ENCODE measurements at regions not wholly inside any gene's neighbourhood (a gene's known extent, or its start where the extent isn't known, plus 50 kb on each side); places are given as distances from the start of the nearest gene placed in this dataset.
"Not testable (repeated sequence)": the region's sequence is repeated elsewhere in the genome, so short reads cannot be mapped to it uniquely, and the experiment has no call there.

DNA sequence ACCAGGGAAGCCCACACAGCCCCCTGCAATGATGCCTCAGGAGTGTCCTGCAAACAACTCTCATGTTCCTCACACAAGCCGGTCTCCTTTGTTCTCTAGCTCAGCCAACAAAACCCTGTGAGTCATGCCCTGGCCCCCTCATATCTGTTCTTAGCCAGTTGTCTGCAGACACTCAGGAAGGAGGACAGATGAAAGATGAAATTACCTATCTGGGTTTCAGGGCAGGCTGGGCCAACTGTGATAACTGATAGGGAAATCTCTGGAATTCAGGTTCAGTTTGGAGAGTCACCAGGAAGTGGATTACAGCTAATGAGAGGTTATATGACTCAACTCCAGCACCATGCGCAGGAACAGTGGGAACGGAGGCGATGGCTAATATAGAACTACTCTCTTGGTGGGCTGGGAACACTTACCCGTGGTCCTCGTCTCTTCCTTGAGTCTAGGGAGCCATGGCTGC, 352.0 kb upstream of the ADAMTS9 start:
- no peak for DNase-seq

DNA sequence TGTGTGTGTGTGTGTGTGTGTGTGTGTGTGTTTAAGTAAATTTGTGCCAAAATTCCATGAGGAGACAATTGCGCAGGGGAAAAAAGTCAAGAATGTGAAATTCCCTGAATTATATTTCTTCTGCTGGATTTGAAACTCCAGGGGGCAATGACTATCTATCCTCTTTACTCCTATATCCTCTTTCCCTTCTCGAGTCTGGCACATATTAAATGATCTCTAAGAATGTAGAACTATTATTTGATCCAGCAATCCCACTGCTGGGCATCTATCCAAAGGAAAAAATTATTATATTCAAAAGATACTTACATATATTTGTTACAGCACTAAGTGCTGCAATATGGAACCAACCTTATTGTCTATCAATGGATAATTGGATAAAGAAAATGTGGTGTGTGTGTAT, 350.1 kb upstream of the ADAMTS9 start:
- no peak for DNase-seq

DNA sequence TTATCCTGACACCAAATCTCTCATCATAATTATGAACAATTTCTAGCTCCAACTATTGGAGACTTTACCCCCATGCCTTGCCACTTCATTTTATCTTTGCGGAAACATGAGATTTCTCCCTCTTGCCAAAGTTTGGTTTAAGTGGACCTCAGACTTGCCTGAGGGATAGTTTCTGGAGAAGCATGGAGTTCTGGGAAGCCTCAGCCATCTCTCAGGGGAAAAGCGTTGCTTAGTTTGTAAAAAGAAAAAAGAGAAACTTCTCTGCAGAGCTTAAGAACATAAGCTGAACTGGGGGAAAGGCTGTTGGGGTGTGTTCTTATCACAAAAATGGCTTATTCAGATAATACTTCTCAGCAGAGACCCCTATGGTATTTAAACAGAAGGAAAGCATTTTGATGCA, 347.4 kb upstream of the ADAMTS9 start:
- no peak for DNase-seq

DNA sequence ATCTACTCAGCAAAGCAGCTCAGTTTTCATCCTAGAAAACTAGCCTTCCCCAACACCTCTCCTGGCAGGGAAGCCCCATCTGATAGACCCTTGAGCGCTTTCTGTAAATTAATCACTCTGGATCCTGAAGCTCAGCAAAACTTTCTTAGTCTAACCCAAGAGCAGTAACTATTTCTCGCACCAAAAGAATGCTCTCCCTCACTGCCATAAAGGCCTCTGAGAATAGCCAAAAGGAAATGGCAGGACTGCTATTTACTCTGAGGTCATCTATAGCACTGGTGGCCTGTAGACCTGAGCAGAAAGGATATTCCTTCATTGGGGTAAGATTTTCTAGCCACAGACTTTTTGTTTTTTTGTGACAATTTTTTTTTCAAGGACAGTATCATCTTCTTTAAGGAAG, 345.8 kb upstream of the ADAMTS9 start:
- DNase-seq: no peak

DNA sequence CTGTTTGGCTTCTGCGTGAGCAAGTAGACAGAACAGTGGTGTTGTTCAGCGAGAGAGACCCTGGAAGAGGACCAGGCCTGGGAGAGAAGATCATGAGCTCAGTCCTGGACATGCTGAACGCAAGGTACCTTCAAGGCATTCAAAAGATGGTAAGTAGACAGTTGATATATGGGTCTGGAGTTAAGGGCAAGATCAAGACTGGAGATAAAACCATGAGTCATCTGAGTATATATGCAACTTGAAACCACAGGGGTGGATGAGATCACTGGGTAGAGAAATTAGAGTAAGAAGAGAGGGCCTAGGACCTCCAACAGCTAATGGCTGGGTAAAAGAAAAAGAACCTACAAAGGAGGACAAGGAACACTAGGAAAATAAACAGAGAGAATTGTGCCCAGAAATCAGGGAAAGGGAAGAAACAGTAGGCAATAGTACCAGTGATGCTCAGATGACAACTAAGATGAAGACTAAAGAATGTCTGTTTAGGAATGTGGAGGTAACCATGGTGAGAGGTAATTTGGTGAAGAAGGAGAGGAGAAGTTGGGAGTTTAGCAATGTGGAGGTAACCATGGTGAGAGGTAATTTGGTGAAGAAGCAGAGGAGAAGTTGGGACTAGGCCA, 343.2 kb upstream of the ADAMTS9 start:
- DNase-seq: no peak

DNA sequence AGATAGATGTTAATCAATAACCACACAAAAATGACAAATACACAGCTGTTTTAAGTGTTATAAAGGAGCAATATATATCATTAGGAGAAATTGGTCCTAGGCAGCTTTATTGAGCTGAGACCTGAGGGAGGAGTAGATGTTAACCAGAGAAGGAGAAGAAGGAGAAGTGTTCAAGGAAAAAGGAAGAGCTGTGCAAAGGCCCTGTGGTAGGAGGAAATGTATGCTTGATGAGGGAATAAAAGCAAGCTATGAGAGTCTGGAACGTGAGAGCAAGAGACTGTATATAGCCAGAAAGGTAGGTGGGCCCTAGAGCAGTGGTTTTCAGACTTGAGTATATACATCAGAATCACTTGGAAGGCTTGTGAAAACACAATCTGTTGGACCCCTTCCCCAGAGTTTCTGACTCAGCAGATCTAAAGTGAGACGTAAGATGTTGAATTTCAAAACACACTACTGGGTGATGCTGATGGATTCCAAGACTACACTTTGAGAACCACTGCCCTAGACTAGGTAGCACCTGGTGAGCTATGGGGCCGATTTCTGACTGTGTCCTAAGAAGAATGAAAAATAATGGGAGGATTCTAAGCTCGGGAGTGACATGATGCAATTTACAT, 342.3 kb upstream of the ADAMTS9 start:
- no peak for DNase-seq

DNA sequence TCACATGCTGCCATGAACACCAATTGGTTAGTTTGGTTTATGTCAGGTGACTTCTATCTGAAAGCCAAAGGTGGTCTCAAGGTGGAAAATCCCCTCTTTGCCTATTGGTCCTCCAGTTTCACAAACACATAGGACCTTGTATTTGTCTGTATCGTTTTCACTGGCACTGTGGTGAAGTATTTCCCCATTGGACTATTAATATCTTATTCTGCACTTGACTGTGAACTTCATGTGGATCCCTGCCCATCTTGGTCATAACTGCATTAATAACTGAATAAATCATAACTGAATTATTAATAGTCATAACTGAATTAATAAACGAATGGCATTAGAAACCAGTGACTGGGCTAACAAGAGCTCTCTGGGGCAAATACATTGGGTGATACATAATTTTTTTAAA, 341.3 kb upstream of the ADAMTS9 start:
- DNase-seq: no peak

DNA sequence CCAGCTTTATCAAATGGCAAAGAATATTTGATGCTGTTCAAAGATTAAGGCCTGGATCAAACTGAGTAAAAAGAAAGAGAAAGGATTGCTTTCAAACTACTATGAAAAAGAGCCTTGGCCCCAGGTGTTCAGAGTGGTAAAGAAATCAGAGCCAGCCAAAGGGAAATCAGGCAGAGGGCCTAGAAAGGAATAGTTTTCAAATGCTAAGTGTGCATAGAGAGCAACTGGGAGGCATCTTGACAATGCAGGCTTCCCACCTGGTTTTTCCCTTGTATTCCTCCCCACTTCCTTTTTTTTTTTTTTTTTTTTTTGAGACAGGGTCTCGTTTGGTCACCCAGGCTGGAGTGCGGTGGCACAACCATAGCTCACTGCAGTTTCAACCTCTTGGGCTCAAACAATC, 340.2 kb upstream of the ADAMTS9 start:
- no peak for DNase-seq

GRCh38 chr3:65027335-65027734, 339.5 kb upstream of the ADAMTS9 start:
- no peak for DNase-seq

- DNase-seq: no peak
Observed at GRCh38 chr3:65026151-65026550, 338.4 kb upstream of the ADAMTS9 start.

DNA sequence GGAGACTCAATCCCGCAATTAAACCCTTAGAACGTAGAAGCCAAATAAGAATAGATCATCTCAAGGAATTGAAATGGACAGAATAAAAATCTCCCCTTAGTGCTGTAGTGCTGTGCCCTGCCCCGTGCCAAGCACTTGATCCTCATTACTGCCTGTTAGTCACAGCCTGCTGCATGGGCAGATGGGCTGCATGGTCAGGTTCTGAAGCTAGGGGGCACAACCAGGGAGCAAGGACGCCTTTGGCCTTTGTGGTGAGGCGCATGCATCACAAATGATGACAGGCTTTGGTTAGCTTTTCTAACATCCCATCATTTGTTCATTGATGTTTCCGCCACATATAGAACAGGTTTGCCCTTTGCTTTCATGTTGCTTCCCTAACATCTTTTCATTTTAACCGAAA, 336.3 kb upstream of the ADAMTS9 start:
- DNase-seq: no peak

DNA sequence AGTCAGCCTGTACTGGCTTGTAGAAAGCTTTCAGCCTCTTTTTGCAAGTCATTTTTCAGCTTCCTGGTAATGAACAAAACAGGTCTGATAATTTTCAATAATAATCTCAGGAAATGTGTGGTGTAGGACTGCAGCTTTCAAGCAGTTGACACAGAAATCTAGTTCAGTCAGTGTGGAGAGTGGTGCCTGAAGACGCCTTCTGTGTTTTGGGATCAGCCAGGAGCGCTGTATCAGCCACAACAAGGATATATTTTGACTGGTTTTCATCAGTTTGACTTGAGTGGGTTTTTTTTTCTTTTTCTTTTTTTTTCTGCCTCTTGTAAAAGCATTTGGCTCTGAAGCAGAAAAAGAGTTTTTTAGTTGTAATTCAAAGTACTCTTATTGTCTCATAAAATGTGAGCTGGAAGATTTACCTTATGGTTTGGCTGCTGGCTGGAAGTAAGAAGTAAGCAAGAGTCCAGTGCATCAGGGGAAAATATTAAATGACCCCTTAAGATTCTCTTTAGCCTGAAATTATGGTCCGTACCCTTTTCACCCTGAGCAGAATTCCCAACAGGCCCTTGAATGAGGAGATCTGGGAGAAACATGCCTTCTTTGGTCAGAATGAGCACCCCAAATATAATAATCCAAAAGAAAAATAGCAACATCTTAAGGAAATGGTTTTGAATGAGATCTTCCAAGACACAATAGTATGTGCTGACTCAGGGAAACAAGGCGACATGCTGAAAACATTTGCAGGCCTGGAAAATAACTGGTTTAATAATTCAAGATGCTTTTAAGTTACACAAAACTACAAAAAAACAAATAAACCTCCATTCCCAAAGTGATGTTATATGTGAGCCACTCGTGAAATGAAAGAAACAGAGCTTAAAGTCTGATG, 332.7 kb upstream of the ADAMTS9 start:
- DNase-seq: no peak

- no peak for DNase-seq
Observed at GRCh38 chr3:65019443-65020055, 331.7 kb upstream of the ADAMTS9 start.

- DNase-seq: no peak
Observed at GRCh38 chr3:65018801-65019200, 331.0 kb upstream of the ADAMTS9 start.

- no peak for DNase-seq
Observed at GRCh38 chr3:65017359-65017758, 329.6 kb upstream of the ADAMTS9 start.

- DNase-seq: no peak
Observed at GRCh38 chr3:65015711-65016110, 327.9 kb upstream of the ADAMTS9 start.

DNA sequence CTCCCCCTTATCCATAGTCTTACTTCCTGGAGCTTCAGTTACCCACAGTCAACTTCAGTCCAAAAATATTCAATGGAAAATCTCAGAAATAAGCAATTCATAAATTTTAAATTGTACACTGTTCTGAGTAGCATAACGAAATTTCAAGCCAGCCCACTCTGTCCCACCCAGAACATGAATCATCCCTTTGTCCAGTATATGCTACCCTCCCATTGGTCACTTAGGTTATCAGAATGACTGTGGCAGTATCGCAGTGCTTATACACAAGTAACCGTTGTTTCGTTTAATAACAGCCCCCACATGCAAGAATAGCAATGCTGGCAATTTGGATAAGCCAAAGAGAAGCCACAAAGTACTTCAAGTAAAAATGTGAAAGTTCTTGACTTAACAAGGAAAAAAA, 325.3 kb upstream of the ADAMTS9 start:
- DNase-seq: no peak

GRCh38 chr3:65006300-65006739, 318.5 kb upstream of the ADAMTS9 start:
- DNase-seq: no peak

- no peak for DNase-seq
Observed at GRCh38 chr3:65005486-65005885, 317.7 kb upstream of the ADAMTS9 start.

GRCh38 chr3:65004795-65005295, 317.0 kb upstream of the ADAMTS9 start:
- no peak for DNase-seq

DNA sequence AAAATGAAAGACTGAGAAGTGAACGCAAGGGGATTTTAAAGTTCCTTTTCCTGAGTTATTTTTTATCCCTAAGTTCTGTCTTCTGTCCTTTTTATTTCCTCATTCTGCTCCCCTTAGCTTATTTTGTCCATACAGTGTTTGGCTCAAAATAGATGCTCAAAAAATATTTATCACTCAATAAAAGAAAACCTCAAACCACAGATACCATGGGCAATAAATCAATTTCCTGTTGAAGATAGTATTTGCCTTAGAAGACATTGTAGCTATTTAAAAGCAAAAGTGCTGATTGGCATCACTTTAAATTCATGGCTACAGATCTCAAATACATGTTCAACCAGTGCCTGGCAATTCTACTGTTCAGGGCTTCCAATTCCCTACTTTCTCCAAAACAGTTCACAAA, 316.5 kb upstream of the ADAMTS9 start:
- no peak for DNase-seq

DNA sequence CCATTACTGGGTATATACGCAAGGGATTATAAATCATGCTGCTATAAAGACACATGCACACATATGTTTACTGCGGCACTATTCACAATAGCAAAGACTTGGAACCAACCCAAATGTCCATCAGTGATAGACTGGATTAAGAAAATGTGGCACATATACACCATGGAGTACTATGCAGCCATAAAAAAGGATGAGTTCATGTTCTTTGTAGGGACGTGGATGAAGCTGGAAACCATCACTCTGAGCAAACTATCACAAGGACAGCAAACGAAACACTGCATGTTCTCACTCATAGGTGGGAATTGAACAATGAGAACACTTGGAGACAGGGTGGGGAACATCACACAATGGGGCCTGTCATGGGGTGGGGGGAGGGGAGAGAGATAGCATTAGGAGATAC, 313.3 kb upstream of the ADAMTS9 start:
- not testable (repeated sequence) for DNase-seq
